Right cardiac atrium (tissue), 5 donors: ENCODE measurements at regions not wholly inside any gene's neighbourhood (a gene's known extent, or its start where the extent isn't known, plus 50 kb on each side); places are given as distances from the start of the nearest gene placed in this dataset.
"Not testable (repeated sequence)": the region's sequence is repeated elsewhere in the genome, so short reads cannot be mapped to it uniquely, and the experiment has no call there.

Experiments used
- ATAC-seq, 2 donors: fragments of 200-7000 bp; cut with Tn5 transposase; one replicate each; pipeline versions ENCODE4 v1.8.0 to v1.9.1; 2020; ENCODE audit warnings: moderate library complexity in 2 of 2, mild to moderate bottlenecking in 1 of 2
- DNase-seq, 3 donors: peaks; one replicate each; pipeline ENCODE4 v3.0.0-alpha.2; 2020
- H3K27ac ChIP-seq: one replicate; pipeline ENCODE4 v1.5.1; 2013; ENCODE audit warnings: mild to moderate bottlenecking, low read length, control low read depth, moderate library complexity
- H3K27me3 ChIP-seq: one replicate; pipeline ENCODE4 v1.6.1; 2013; ENCODE audit not compliant: control insufficient read depth, insufficient read depth
- H3K4me1 ChIP-seq: one replicate; pipeline ENCODE4 v1.6.1; 2013; ENCODE audit warnings: low read length; ENCODE audit not compliant: control insufficient read depth, insufficient read depth
- H3K4me3 ChIP-seq: one replicate; pipeline ENCODE4 v1.5.1; 2013; ENCODE audit warnings: low read length, control low read depth
- H3K9me3 ChIP-seq: one replicate; pipeline ENCODE4 v1.6.1; 2013; ENCODE audit warnings: low read length; ENCODE audit not compliant: control insufficient read depth
- WGBS: extraction: QIAGEN DNeasy Blood & Tissue Kit; methylation state at CpG from one replicate; pipeline ENCODE4 v1.1.7; 2013; 5-methylcytosine and 5-hydroxymethylcytosine counted together
- intact Hi-C, 4 donors: fragments of 100-400 bp; cut with DNase I; formaldehyde crosslinking; loops; one replicate each; pipeline versions ENCODE4 v1.11.0 to v1.14.0; 2022 to 2023
- donor health status: healthy with polysubstance abuse.
- donor health status: DM: no; HTN: yes; CAD: no.
- donor health status: DM: no; HTN: no; CAD: no.
- donor health status: DM: no; HTN: yes; CAD: no; lungs with severe emphysema.
- donor health status: DM: yes; HTN: yes; CAD: no.

- Histone ChIP-seq H3K4me3 (no peak overlapping the region), H3K27me3 (no peaks in the 10 kb centered on the region), H3K4me1 (no peaks in the 10 kb centered on the region), H3K27ac (no peak overlapping the region), H3K9me3 (no peaks in the 10 kb centered on the region)
- DNase-seq, result no peak
- intact Hi-C loops, result no loop called here
- ATAC-seq, result no peak
- 76% methylated on average over 3 of the region's 3 CpGs for WGBS
Observed at GRCh38 chr12:126271159-126271558, 1205.9 kb downstream of the AACS start.

- Histone ChIP-seq H3K4me3 (no peak overlapping the region), H3K27ac (no peak overlapping the region), H3K9me3 (peaks cover 2% of the 10 kb centered on the region), H3K27me3 (no peaks in the 10 kb centered on the region), H3K4me1 (no peaks in the 10 kb centered on the region)
- no peak for DNase-seq
- 60% methylated on average over 4 of the region's 4 CpGs for WGBS
- intact Hi-C loops, result no loop called here
- ATAC-seq, result no peak
Observed at GRCh38 chr12:126282691-126283090, 1217.5 kb downstream of the AACS start.

GRCh38 chr12:126286203-126286602 is 1221.0 kb downstream of the AACS start:
- no peak overlapping the region for H3K4me3 ChIP-seq
- 67% methylated on average over 1 of the region's 1 CpG for WGBS
- H3K27ac ChIP-seq, result no peak overlapping the region
- intact Hi-C loops, result no loop called here
- H3K4me1 ChIP-seq, result no peaks in the 10 kb centered on the region
- DNase-seq, result no peak
- H3K9me3 ChIP-seq, result no peaks in the 10 kb centered on the region
- ATAC-seq, result no peak
- H3K27me3 ChIP-seq, result no peaks in the 10 kb centered on the region

GRCh38 chr12:126290456-126290855 is 1225.2 kb downstream of the AACS start:
- DNase-seq (no peak), ATAC-seq (no peak)
- Histone ChIP-seq H3K27ac (no peak overlapping the region), H3K27me3 (no peaks in the 10 kb centered on the region), H3K4me3 (no peak overlapping the region), H3K4me1 (no peaks in the 10 kb centered on the region), H3K9me3 (no peaks in the 10 kb centered on the region)
- intact Hi-C loops, result no loop called here

GRCh38 chr12:126291987-126292386 is 1226.8 kb downstream of the AACS start:
- DNase-seq, H3K27me3 ChIP-seq, H3K27ac ChIP-seq, H3K4me1 ChIP-seq, H3K4me3 ChIP-seq, H3K9me3 ChIP-seq, intact Hi-C loops, ATAC-seq: not testable (repeated sequence)
- 70% methylated on average over 3 of the region's 3 CpGs for WGBS

GRCh38 chr12:126295652-126296051 is 1230.4 kb downstream of the AACS start:
- Histone ChIP-seq H3K4me3 (no peak overlapping the region), H3K27ac (no peak overlapping the region), H3K9me3 (no peaks in the 10 kb centered on the region), H3K27me3 (no peaks in the 10 kb centered on the region), H3K4me1 (no peaks in the 10 kb centered on the region)
- ATAC-seq (no peak), DNase-seq (no peak)
- intact Hi-C loops, result no loop called here
- 89% methylated on average over 2 of the region's 2 CpGs for WGBS

GRCh38 chr12:126309278-126309677 is 1244.0 kb downstream of the AACS start:
- WGBS, result 72% methylated on average over 3 of the region's 3 CpGs
- H3K27me3 ChIP-seq, result no peaks in the 10 kb centered on the region
- H3K27ac ChIP-seq, result no peak overlapping the region
- DNase-seq (no peak), ATAC-seq (no peak)
- no peaks in the 10 kb centered on the region for H3K4me1 ChIP-seq
- intact Hi-C loops, result no loop called here
- no peaks in the 10 kb centered on the region for H3K9me3 ChIP-seq
- H3K4me3 ChIP-seq, result no peak overlapping the region

- no peaks in the 10 kb centered on the region for H3K9me3 ChIP-seq
- H3K4me1 ChIP-seq, result no peaks in the 10 kb centered on the region
- no peak for ATAC-seq
- DNase-seq, result no peak
- no peak overlapping the region for H3K4me3 ChIP-seq
- no peak overlapping the region for H3K27ac ChIP-seq
- intact Hi-C loops, result no loop called here
- 68% methylated on average over 3 of the region's 3 CpGs for WGBS
- no peaks in the 10 kb centered on the region for H3K27me3 ChIP-seq
Observed at GRCh38 chr12:126312457-126312856, 1247.2 kb downstream of the AACS start.

GRCh38 chr12:126316411-126316810 is 1251.2 kb downstream of the AACS start:
- intact Hi-C loops, result no loop called here
- Histone ChIP-seq H3K4me1 (no peaks in the 10 kb centered on the region), H3K9me3 (no peaks in the 10 kb centered on the region), H3K27ac (no peak overlapping the region), H3K27me3 (no peaks in the 10 kb centered on the region), H3K4me3 (no peak overlapping the region)
- ATAC-seq (no peak), DNase-seq (no peak)
- WGBS, result 34% methylated on average over 3 of the region's 3 CpGs

- Histone ChIP-seq H3K27me3 (no peaks in the 10 kb centered on the region), H3K4me3 (no peak overlapping the region), H3K9me3 (no peaks in the 10 kb centered on the region), H3K4me1 (no peaks in the 10 kb centered on the region), H3K27ac (no peak overlapping the region)
- DNase-seq, result no peak
- 68% methylated on average over 7 of the region's 7 CpGs for WGBS
- intact Hi-C loops, result no loop called here
- ATAC-seq, result no peak
Observed at GRCh38 chr12:126337556-126338441, 1272.6 kb downstream of the AACS start.

GRCh38 chr12:126342866-126343265 is 1277.6 kb downstream of the AACS start:
- no peak for ATAC-seq
- intact Hi-C loops, result no loop called here
- no peak for DNase-seq

GRCh38 chr12:126343321-126343720 is 1278.1 kb downstream of the AACS start:
- intact Hi-C loops, result no loop called here
- ATAC-seq, result no peak
- 68% methylated on average over 3 of the region's 3 CpGs for WGBS

More at GRCh38 chr12:126342866-126343265, 1277.6 kb downstream of the AACS start:
- WGBS, result 67% methylated on average over 1 of the region's 1 CpG
- Histone ChIP-seq H3K9me3 (no peaks in the 10 kb centered on the region), H3K4me1 (no peaks in the 10 kb centered on the region), H3K27me3 (no peaks in the 10 kb centered on the region), H3K4me3 (no peak overlapping the region), H3K27ac (no peak overlapping the region)

More at GRCh38 chr12:126343321-126343720, 1278.1 kb downstream of the AACS start:
- Histone ChIP-seq H3K4me3 (no peak overlapping the region), H3K4me1 (no peaks in the 10 kb centered on the region), H3K27ac (no peak overlapping the region), H3K9me3 (no peaks in the 10 kb centered on the region), H3K27me3 (no peaks in the 10 kb centered on the region)
- no peak for DNase-seq
